Lung microvascular endothelial cell (primary cell): ENCODE measurements at regions not wholly inside any gene's neighbourhood (a gene's known extent, or its start where the extent isn't known, plus 50 kb on each side); places are given as distances from the start of the nearest gene placed in this dataset.

Experiments
- DNase-seq, 2 donors: peaks; one replicate each; pipeline versions ENCODE4 v3.0.0 to v3.0.0-alpha.2; 2010; ENCODE audit warnings: low read depth in 2 of 2

GRCh38 chr6:168782187-168782751 is 341.3 kb downstream of the SMOC2 start:
- DNase-seq: no peak

GRCh38 chr6:168778201-168778600 is 337.2 kb downstream of the SMOC2 start:
- no peak for DNase-seq

- no peak for DNase-seq
Observed at GRCh38 chr6:168774381-168774780, 333.4 kb downstream of the SMOC2 start.

- DNase-seq: no peak
Observed at GRCh38 chr6:168773788-168774187, 332.8 kb downstream of the SMOC2 start.

GRCh38 chr6:168765752-168766151 is 324.8 kb downstream of the SMOC2 start:
- DNase-seq: no peak

GRCh38 chr6:168756009-168756634 is 315.1 kb downstream of the SMOC2 start:
- no peak for DNase-seq

- no peak for DNase-seq
Observed at GRCh38 chr6:168746643-168747042, 305.7 kb downstream of the SMOC2 start.

- no peak for DNase-seq
Observed at GRCh38 chr6:168746013-168746412, 305.0 kb downstream of the SMOC2 start.

GRCh38 chr6:168744861-168745260 is 303.9 kb downstream of the SMOC2 start:
- no peak for DNase-seq

- DNase-seq: no peak
Observed at GRCh38 chr6:168741942-168742782, 301.2 kb downstream of the SMOC2 start.

- no peak for DNase-seq
Observed at GRCh38 chr6:168741305-168741704, 300.3 kb downstream of the SMOC2 start.

GRCh38 chr6:168739381-168739780 is 298.4 kb downstream of the SMOC2 start:
- no peak for DNase-seq

- no peak for DNase-seq
Observed at GRCh38 chr6:168737481-168737880, 296.5 kb downstream of the SMOC2 start.

GRCh38 chr6:168737014-168737413 is 296.0 kb downstream of the SMOC2 start:
- no peak for DNase-seq

- DNase-seq: no peak
Observed at GRCh38 chr6:168736039-168736438, 295.1 kb downstream of the SMOC2 start.

- DNase-seq: no peak
Observed at GRCh38 chr6:168735268-168735949, 294.4 kb downstream of the SMOC2 start.

- DNase-seq: no peak
Observed at GRCh38 chr6:168734523-168734922, 293.5 kb downstream of the SMOC2 start.

GRCh38 chr6:168732676-168733075 is 291.7 kb downstream of the SMOC2 start:
- DNase-seq: no peak

GRCh38 chr6:168730931-168731716 is 290.1 kb downstream of the SMOC2 start:
- DNase-seq: no peak

- DNase-seq: no peak
Observed at GRCh38 chr6:168728056-168728455, 287.1 kb downstream of the SMOC2 start.

GRCh38 chr6:168726312-168726856 is 285.4 kb downstream of the SMOC2 start:
- no peak for DNase-seq
